Left cardiac atrium (tissue), 4 donors: ENCODE measurements at regions not wholly inside any gene's neighbourhood (a gene's known extent, or its start where the extent isn't known, plus 50 kb on each side); places are given as distances from the start of the nearest gene placed in this dataset.
"Not testable (repeated sequence)": the region's sequence is repeated elsewhere in the genome, so short reads cannot be mapped to it uniquely, and the experiment has no call there.

Source experiments
- ATAC-seq, 2 donors: fragments of 200-7000 bp; cut with Tn5 transposase; one replicate each; pipeline ENCODE4 v1.9.1; 2020; ENCODE audit warnings: mild to moderate bottlenecking in 2 of 2, moderate library complexity in 2 of 2
- DNase-seq: peaks from one replicate; pipeline ENCODE4 v3.0.0-alpha.2; 2020
- intact Hi-C, 2 donors: fragments of 100-400 bp; cut with DNase I; formaldehyde crosslinking; loops; one replicate each; pipeline versions ENCODE4 v1.14.1 to v1.15.1; 2022 to 2023
- donor health status: DM: no; HTN: yes; CAD: no.
- donor health status: DM: no; HTN: yes; CAD: no; lungs with severe emphysema.
- donor health status: DM: yes; HTN: yes; CAD: no.
- donor health status: Dilated cardiomyopathy.

DNA sequence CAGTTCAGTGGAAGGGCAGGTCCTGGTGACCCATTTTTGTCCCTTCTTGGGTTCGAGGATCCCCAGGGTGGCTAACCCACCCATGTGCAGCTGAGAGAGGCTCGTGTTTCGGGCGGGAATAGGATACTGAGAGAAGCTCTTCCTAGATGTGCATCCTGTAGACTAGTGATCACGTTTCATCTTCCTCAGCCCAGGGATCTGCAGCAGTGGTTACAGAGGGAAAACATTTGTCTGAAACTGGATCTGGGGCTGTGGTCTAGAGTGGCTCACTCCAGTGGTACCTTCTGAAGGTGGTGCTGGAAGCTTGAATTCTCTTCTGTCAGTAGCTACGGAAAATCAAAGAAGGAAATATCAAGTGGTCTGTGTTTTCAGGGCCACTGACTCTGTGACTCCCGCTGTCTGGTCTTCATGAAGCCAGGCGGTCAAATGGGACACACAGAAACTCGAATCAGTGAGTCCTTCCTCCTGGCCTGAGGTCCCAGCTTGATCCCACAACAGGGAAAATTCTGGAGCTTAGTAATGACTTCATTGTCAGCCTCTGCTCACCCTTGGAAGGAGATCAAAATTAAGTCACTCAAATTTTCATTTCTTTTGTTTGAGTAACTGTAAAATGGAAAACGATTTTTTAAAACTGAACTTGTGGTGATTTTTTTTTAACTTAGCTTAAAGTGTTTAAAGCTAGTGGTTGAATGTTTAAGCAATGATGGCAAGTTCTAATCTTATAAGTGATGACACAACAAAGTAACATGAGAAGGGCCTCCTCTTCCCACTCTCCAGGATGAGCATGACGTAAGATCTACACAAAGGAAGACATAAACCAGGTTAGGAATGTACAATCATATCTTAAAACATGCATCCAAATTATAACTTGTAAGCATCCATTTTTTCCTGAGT, 469.3 kb upstream of the KLF6 start:
- intact Hi-C loops: no loop called here
- peak in 1 of 2 donors; percentile 25 for ATAC-seq
- no peak for DNase-seq

GRCh38 chr10:4252701-4253100, 467.7 kb upstream of the KLF6 start:
- intact Hi-C loops: no loop called here
- DNase-seq (no peak), ATAC-seq (no peak)

- intact Hi-C loops: no loop called here
- DNase-seq: no peak
These were observed 465.5 kb upstream of the KLF6 start for GRCh38 chr10:4250587-4250887.

DNA sequence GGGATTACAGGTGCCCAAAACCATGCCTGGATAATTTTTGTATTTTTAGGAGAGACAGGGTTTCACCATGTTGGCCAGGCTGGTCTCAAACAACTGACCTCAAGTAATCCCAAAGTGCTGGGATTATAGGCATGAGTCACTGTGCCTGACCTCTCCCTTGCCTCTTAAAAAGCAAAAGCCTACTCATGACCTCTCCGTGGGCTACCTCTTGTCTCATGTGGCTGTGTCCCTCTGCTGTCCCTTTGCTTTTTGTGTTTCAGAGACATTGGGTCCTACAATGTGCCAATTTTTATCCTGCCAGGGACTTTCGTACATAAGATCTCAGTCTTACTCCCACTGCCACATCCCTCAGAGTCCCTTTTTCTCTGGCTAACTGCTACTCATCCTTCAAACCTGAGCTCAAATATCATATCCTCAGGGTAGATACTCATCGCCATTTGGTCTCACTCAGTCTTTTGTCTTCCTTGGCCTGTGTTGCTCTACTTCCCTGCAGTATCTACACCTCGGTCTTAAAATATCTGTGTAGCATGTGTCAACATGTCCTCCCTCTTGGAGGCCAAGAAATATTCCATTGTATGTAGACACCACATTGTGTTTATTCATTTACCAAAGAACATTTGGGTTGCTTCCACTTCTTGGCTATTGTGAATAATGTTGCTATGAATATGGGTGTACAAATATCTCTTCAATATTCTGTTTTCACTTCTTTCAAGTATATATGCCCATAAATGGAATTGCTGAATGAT, 465.0 kb upstream of the KLF6 start:
- DNase-seq: no peak
- intact Hi-C loops: loop anchor here in 1 of 2 donors (10.0 kb wide), 1 partner anchor 405 kb away; no protein-coding TSS in a partner anchor
- ATAC-seq: no peak

More at GRCh38 chr10:4250587-4250887, 465.5 kb upstream of the KLF6 start:
- no peak for ATAC-seq

- no peak for ATAC-seq
- no peak for DNase-seq
- intact Hi-C loops: loop anchor here in 1 of 2 donors (10.0 kb wide), 1 partner anchor 407 kb away; no protein-coding TSS in a partner anchor
These were observed 462.4 kb upstream of the KLF6 start for GRCh38 chr10:4247379-4247778.

GRCh38 chr10:4246881-4247358, 461.9 kb upstream of the KLF6 start:
- intact Hi-C loops: loop anchor here in 1 of 2 donors (10.0 kb wide), 1 partner anchor 408 kb away; no protein-coding TSS in a partner anchor
- ATAC-seq (peak in 1 of 2 donors; percentile 40), DNase-seq (no peak)

GRCh38 chr10:4243651-4244050, 458.6 kb upstream of the KLF6 start:
- ATAC-seq (peak; percentile 67 to 86), DNase-seq (no peak)
- intact Hi-C loops: loop anchor here in 1 of 2 donors (5.0 to 10.0 kb wide), 2 partner anchors 411 to 461 kb away; no protein-coding TSS in a partner anchor

GRCh38 chr10:4243169-4243568, 458.2 kb upstream of the KLF6 start:
- no peak for DNase-seq
- intact Hi-C loops: loop anchor here in 1 of 2 donors (5.0 to 10.0 kb wide), 2 partner anchors 412 to 461 kb away; no protein-coding TSS in a partner anchor
- ATAC-seq: no peak

- ATAC-seq (peak in 1 of 2 donors; percentile 61), DNase-seq (peak; percentile 34)
- intact Hi-C loops: loop anchor here in 1 of 2 donors (5.0 to 10.0 kb wide), 2 partner anchors 412 to 460 kb away; no protein-coding TSS in a partner anchor
These were observed 457.6 kb upstream of the KLF6 start for GRCh38 chr10:4242561-4243035.

- intact Hi-C loops: loop anchor here in 1 of 2 donors (5.0 to 10.0 kb wide), 2 partner anchors 413 to 460 kb away; no protein-coding TSS in a partner anchor
- peak; percentile 40 for DNase-seq
These were observed 456.8 kb upstream of the KLF6 start for GRCh38 chr10:4241724-4242345.

DNA sequence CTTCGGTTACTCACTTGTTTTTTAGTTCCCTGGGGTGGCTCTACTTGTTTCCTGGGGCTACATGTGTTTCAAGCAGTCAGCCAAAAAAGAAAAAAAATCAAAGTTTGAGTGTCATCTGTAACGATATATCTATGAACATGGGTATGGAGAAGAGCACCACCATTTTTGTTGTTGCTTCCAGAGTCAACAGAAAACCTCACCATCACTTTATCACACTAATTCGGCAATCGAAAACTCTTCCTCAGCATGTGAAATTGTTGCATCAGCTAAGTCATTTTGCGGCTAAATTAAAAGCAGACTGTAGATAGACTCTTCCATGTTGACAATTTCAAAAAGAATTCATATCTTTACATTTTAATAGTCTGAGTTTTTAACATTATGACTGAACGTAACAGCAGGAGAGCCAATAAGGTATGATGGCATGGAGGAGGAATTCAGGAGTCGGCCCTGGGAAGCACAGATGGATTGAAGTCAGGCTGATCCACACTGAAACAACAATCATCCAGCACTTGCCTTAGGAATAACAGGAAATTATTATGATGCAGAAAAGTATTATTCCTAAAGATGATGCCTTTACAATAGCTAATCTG, 455.7 kb upstream of the KLF6 start:
- intact Hi-C loops: loop anchor here in 1 of 2 donors (5.0 to 10.0 kb wide), 2 partner anchors 414 to 458 kb away; no protein-coding TSS in a partner anchor
- DNase-seq: no peak
- ATAC-seq: peak in 1 of 2 donors; percentile 16

More at GRCh38 chr10:4241724-4242345, 456.8 kb upstream of the KLF6 start:
- ATAC-seq: peak; percentile 88 to 91

DNA sequence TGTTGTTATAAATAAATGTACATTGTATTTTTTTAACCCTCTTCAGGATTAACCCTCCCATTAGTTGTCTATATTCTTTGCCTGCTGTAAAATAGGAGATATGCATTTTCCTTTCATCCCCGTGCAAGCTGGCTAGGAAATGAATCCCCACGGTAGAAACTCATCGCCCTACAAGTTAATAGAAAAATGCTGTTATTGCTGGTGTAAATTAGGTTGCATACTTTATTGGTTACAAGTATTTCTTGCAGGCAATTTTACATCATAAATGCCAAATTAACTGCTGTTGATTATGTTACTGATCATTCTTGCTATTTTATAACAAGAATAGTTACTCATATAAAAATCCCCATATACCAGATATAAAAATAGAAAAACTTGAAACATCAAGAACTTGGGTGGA, 454.2 kb upstream of the KLF6 start:
- intact Hi-C loops: no loop called here
- no peak for DNase-seq
- ATAC-seq: no peak

DNA sequence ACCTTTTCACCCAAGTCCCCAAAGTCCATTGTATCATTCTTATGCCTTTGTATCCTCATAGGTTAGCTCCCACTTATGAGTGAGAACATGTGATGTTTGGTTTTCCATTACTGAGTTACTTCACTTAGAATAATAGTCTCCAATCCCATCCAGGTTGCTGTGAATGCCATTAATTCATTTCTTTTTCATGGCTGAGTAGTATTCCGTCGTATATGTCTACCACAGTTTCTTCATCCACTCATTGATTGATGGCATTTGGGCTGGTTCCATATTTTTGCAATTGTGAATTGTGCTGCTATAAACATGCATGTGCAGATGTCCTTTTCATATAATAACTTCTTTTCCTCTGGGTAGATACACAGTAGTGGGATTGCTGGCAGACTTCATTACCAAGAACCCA, 451.9 kb upstream of the KLF6 start:
- DNase-seq, intact Hi-C loops, ATAC-seq: not testable (repeated sequence)

GRCh38 chr10:4234661-4235060, 449.7 kb upstream of the KLF6 start:
- ATAC-seq (peak in 1 of 2 donors; percentile 59), DNase-seq (no peak)
- intact Hi-C loops: no loop called here

- no peak for DNase-seq
- intact Hi-C loops: no loop called here
- no peak for ATAC-seq
These were observed 446.4 kb upstream of the KLF6 start for GRCh38 chr10:4231439-4231838.

DNA sequence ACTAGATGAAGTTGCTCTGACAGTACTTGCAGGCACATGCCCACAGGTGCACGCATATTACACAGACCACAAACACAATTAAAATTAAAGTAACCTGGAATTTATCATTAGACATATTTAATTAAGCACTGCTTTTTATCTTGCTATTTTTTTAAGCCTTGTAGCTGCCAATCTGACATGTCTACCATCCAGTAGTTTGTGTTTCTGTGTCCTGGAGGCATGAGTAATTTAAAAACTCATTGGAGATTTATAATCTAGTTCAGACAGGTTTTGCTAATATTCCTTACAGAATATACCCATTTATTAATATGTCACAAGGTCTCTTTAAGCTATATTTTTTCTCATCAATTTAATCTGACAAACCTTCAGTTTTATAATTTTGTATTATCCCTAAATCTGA, 445.0 kb upstream of the KLF6 start:
- DNase-seq: no peak
- no peak for ATAC-seq
- intact Hi-C loops: no loop called here

DNA sequence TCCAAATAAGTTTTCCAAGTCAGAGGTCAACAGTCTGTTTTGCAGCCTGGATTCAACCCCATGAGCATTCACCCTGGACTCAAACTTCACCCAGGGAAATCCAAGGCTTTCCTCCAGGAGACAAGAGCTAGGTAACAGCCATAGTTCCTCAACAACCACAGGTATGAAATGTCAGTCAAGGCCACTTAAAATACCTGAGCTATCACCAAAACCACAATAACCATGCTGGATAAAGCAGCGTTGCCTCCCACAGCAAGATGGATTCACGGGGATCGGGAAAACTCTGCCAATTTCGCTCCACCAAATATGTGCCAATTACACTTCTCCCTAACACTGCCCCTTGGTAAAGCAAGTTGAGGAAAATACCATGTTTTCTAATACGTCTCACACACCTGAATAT, 444.1 kb upstream of the KLF6 start:
- DNase-seq (no peak), ATAC-seq (no peak)
- intact Hi-C loops: no loop called here

DNA sequence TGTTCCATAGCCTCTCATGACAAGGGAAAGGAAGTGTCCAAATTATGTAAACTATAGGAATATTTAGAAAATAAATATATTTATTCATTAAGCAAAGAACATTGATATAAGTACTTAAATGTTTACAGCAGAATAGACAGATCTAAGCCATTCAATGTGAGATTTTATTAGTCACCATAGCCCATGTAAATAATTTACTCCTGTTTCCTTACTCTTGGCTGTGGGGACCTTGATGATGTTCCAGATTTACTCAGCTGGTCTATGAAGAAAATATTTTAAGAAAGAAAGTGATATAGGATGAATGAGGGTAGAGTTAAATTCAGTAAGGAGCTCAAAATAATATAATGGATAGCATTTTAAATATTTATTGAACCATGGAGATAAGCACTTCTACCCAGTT, 442.6 kb upstream of the KLF6 start:
- DNase-seq: no peak
- intact Hi-C loops: no loop called here
- no peak for ATAC-seq
